DOHH2 (cell line): ENCODE measurements at regions not wholly inside any gene's neighbourhood (a gene's known extent, or its start where the extent isn't known, plus 50 kb on each side); places are given as distances from the start of the nearest gene placed in this dataset.

ENCODE experiments used
- H3F3A ChIP-seq: fragments of 200-600 bp; sonication (generic), shearing (Covaris generic); 2 replicates; pipeline ENCODE4 v1.6.0; 2016; ENCODE audit warnings: antibody characterized with exemption, mild to moderate bottlenecking; ENCODE audit not compliant: control insufficient read depth, insufficient read depth
- H3K27ac ChIP-seq: fragments of 200-600 bp; sonication (generic); 2 replicates; pipeline ENCODE4 v1.5.1; 2014; ENCODE audit warnings: low read depth, mild to moderate bottlenecking, low read length, moderate library complexity
- H3K27me3 ChIP-seq: fragments of 200-600 bp; sonication (generic); 2 replicates; pipeline ENCODE4 v1.6.1; 2014; ENCODE audit warnings: mild to moderate bottlenecking, low read length, mixed read lengths; ENCODE audit not compliant: control insufficient read depth
- H3K36me3 ChIP-seq: fragments of 200-600 bp; sonication (generic); 2 replicates; pipeline ENCODE4 v1.6.1; 2014; ENCODE audit warnings: mild to moderate bottlenecking, low read length, moderate library complexity, mixed read lengths; ENCODE audit not compliant: control insufficient read depth
- H3K4me1 ChIP-seq: fragments of 200-600 bp; sonication (generic); 2 replicates; pipeline ENCODE4 v1.6.1; 2014; ENCODE audit warnings: mild to moderate bottlenecking, low read length, mixed read lengths; ENCODE audit not compliant: control insufficient read depth
- H3K4me2 ChIP-seq: fragments of 200-600 bp; sonication (generic); 2 replicates; pipeline ENCODE4 v1.6.0; 2014; ENCODE audit warnings: mild to moderate bottlenecking, low read length, moderate library complexity
- H3K4me3 ChIP-seq: fragments of 200-600 bp; sonication (generic); 2 replicates; pipeline ENCODE4 v1.5.1; 2014; ENCODE audit warnings: mild to moderate bottlenecking, low read length, mixed read lengths
- H3K79me2 ChIP-seq: fragments of 200-600 bp; sonication (generic); 2 replicates; pipeline ENCODE4 v1.6.1; 2014; ENCODE audit warnings: mild to moderate bottlenecking, low read length, mixed read lengths; ENCODE audit not compliant: control insufficient read depth
- H3K9me2 ChIP-seq: fragments of 200-600 bp; sonication (generic); replicated peaks from 2 replicates; pipeline ENCODE4 v1.6.1; 2014; ENCODE audit warnings: mild to moderate bottlenecking, low read length, mixed read lengths; ENCODE audit not compliant: control insufficient read depth
- H3K9me3 ChIP-seq: fragments of 200-600 bp; sonication (generic); 2 replicates; pipeline ENCODE4 v1.6.1; 2014; ENCODE audit warnings: antibody characterized with exemption, low read length, mixed read lengths; ENCODE audit not compliant: control insufficient read depth, insufficient read depth
- H4K20me1 ChIP-seq: fragments of 200-600 bp; sonication (generic); 2 replicates; pipeline ENCODE4 v1.6.0; 2014; ENCODE audit warnings: low read depth, mild to moderate bottlenecking, antibody characterized with exemption, low read length, moderate library complexity; ENCODE audit not compliant: control insufficient read depth, insufficient read depth
- EZH2phosphoT487 ChIP-seq: fragments of 200-600 bp; sonication (generic); IDR thresholded peaks from 2 replicates; pipeline ENCODE4 v1.6.1; 2017; ENCODE audit warnings: borderline replicate concordance, mild to moderate bottlenecking, antibody characterized with exemption, low read length, moderate library complexity, mixed read lengths
- TF ChIP-seq, protein P1 (sequence below): fragments of 200-600 bp; sonication (generic); IDR thresholded peaks from one replicate; pipeline ENCODE4 v1.5.1; 2014; ENCODE audit warnings: antibody characterized with exemption, mild to moderate bottlenecking, low read depth, low read length; ENCODE audit not compliant: poor library complexity, severe bottlenecking

- H3K9me3 ChIP-seq: no peaks in the 10 kb centered on the region
- no peaks in the 10 kb centered on the region for H3K4me1 ChIP-seq
- H3K79me2 ChIP-seq: no peaks in the 10 kb centered on the region
- TF ChIP-seq, protein P1, sequence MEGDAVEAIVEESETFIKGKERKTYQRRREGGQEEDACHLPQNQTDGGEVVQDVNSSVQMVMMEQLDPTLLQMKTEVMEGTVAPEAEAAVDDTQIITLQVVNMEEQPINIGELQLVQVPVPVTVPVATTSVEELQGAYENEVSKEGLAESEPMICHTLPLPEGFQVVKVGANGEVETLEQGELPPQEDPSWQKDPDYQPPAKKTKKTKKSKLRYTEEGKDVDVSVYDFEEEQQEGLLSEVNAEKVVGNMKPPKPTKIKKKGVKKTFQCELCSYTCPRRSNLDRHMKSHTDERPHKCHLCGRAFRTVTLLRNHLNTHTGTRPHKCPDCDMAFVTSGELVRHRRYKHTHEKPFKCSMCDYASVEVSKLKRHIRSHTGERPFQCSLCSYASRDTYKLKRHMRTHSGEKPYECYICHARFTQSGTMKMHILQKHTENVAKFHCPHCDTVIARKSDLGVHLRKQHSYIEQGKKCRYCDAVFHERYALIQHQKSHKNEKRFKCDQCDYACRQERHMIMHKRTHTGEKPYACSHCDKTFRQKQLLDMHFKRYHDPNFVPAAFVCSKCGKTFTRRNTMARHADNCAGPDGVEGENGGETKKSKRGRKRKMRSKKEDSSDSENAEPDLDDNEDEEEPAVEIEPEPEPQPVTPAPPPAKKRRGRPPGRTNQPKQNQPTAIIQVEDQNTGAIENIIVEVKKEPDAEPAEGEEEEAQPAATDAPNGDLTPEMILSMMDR: no peak
- H4K20me1 ChIP-seq: no peaks in the 10 kb centered on the region
- H3K4me2 ChIP-seq: no peak overlapping the region
- no peak overlapping the region for H3K4me3 ChIP-seq
- no peak overlapping the region for H3K27ac ChIP-seq
- no peaks in the 10 kb centered on the region for H3K36me3 ChIP-seq
- no peaks in the 10 kb centered on the region for H3F3A ChIP-seq
- no peaks in the 10 kb centered on the region for H3K9me2 ChIP-seq
- H3K27me3 ChIP-seq: peaks cover 12% of the 10 kb centered on the region; the same call in 1 of the 2 replicates
Measured at GRCh38 chr4:114383067-114383466, 215.5 kb upstream of the UGT8 start.

DNA sequence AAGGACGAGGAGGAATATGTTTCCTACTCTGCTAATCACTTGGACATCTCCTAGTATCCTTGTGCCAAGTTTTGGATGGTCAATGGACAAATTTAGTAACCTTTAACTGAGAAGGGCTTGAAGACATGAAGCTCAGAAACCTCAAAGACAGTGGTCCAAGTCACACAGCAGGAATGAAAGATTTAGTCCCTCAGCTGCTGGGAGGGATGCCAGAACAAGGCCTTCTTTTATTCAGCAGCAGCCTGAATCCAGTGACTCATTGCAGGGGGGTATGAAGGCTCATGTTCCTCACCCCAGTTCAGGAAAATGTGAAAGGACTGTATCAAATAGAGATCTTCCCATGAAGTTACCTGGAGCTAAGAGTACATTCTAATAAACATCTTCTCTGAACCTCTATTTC, 214.9 kb upstream of the UGT8 start:
- Histone ChIP-seq H3K79me2 (no peaks in the 10 kb centered on the region), H3K4me2 (no peak overlapping the region), H3K36me3 (no peaks in the 10 kb centered on the region), H3K27me3 (peaks cover 15% of the 10 kb centered on the region; the same call in 1 of the 2 replicates), H3K4me3 (no peak overlapping the region), H3K9me3 (no peaks in the 10 kb centered on the region), H3K27ac (no peak overlapping the region), H3K9me2 (no peaks in the 10 kb centered on the region), H3F3A (no peaks in the 10 kb centered on the region), H3K4me1 (no peaks in the 10 kb centered on the region), H4K20me1 (no peaks in the 10 kb centered on the region)
- TF ChIP-seq, protein P1: no peak

GRCh38 chr4:114384629-114385028, 214.0 kb upstream of the UGT8 start:
- H3K4me3 ChIP-seq: no peak overlapping the region
- H3K9me3 ChIP-seq: no peaks in the 10 kb centered on the region
- H3K36me3 ChIP-seq: no peaks in the 10 kb centered on the region
- no peaks in the 10 kb centered on the region for H3K9me2 ChIP-seq
- no peaks in the 10 kb centered on the region for H4K20me1 ChIP-seq
- peaks cover 18% of the 10 kb centered on the region; the same call in 1 of the 2 replicates for H3K27me3 ChIP-seq
- TF ChIP-seq, protein P1: peak; percentile 51
- TF ChIP-seq EZH2phosphoT487: no peak
- H3F3A ChIP-seq: no peaks in the 10 kb centered on the region
- H3K4me1 ChIP-seq: no peaks in the 10 kb centered on the region
- no peaks in the 10 kb centered on the region for H3K79me2 ChIP-seq
- no peak overlapping the region for H3K27ac ChIP-seq
- H3K4me2 ChIP-seq: no peak overlapping the region
